HCT116 (cell line): ENCODE measurements at regions not wholly inside any gene's neighbourhood (a gene's known extent, or its start where the extent isn't known, plus 50 kb on each side); places are given as distances from the start of the nearest gene placed in this dataset.

Experiments
- CEBPB ChIP-seq: IDR thresholded peaks from 2 replicates; pipeline ENCODE4 v1.6.1; 2012; ENCODE audit warnings: low read depth
- CTCF ChIP-seq, 3 experiments: fragments of 200-600 bp in 1 of 3; sonication (generic) in 1 of 3; IDR thresholded peaks in 2 of 3; conservative IDR thresholded peaks in 1 of 3; 2 replicates each; pipeline ENCODE4 v1.5.1; 2012 to 2017; ENCODE audit warnings: low read depth in 2 of 3, low read length in 2 of 3, antibody characterized with exemption in 1 of 3, borderline replicate concordance in 1 of 3, control low read depth in 1 of 3, mild to moderate bottlenecking in 1 of 3, mixed read lengths in 1 of 3, mixed run types in 1 of 3, moderate library complexity in 1 of 3; ENCODE audit not compliant: insufficient read depth in 1 of 3
- EZH2 ChIP-seq: fragments of 200-600 bp; sonication (generic); IDR thresholded peaks from 2 replicates; pipeline ENCODE4 v1.6.1; 2017; ENCODE audit warnings: antibody characterized with exemption, mixed run types
- JUND ChIP-seq: IDR thresholded peaks from 2 replicates; pipeline ENCODE4 v1.6.1; 2012
- MAX ChIP-seq: IDR thresholded peaks from 2 replicates; pipeline ENCODE4 v1.6.1; 2012
- POLR2A ChIP-seq: IDR thresholded peaks from 2 replicates; pipeline ENCODE4 v1.7.0; 2011; ENCODE audit warnings: borderline replicate concordance; ENCODE audit not compliant: insufficient read depth, insufficient read length; ENCODE audit errors: extremely low read depth
- POLR2AphosphoS5 ChIP-seq: IDR thresholded peaks from 2 replicates; pipeline ENCODE4 v1.6.1; 2011; ENCODE audit warnings: mild to moderate bottlenecking, low read depth, low read length, moderate library complexity
- RAD21 ChIP-seq: IDR thresholded peaks from 2 replicates; pipeline ENCODE4 v1.6.1; 2012; ENCODE audit warnings: low read depth, mild to moderate bottlenecking
- REST ChIP-seq: IDR thresholded peaks from 2 replicates; pipeline ENCODE4 v1.6.1; 2012; ENCODE audit warnings: low read depth
- SIN3A ChIP-seq: IDR thresholded peaks from 2 replicates; pipeline ENCODE4 v1.6.1; 2012; ENCODE audit warnings: low read depth
- YY1 ChIP-seq: IDR thresholded peaks from 2 replicates; pipeline ENCODE4 v1.6.1; 2011; ENCODE audit warnings: low read length, low read depth, moderate library complexity, mild to moderate bottlenecking; ENCODE audit not compliant: insufficient replicate concordance; ENCODE audit errors: extremely low read depth
- ZBTB33 ChIP-seq: IDR thresholded peaks from 2 replicates; pipeline ENCODE4 v1.6.1; 2011; ENCODE audit warnings: mild to moderate bottlenecking, low read length, moderate library complexity; ENCODE audit not compliant: insufficient replicate concordance; ENCODE audit errors: extremely low read depth
- ZFX ChIP-seq: fragments of 450-650 bp; IDR thresholded peaks from 2 replicates; pipeline ENCODE4 v1.6.1; 2017
- ZNF274 ChIP-seq: fragments of 200-500 bp; sonication (Bioruptor generic); IDR thresholded peaks from 2 replicates; pipeline ENCODE4 v1.6.1; 2014; ENCODE audit warnings: mild to moderate bottlenecking, low read depth, low read length, inconsistent platforms

GRCh38 chr14:97993508-97994019 is 1196.4 kb downstream of the VRK1 start:
- TF ChIP-seq CTCF (IDR thresholded peaks at IDR 0.05 in 2 of 3, conservative IDR thresholded peaks at IDR 0.05 in 1 of 3; ENCODE audit: borderline replicate concordance in 1 of 3, insufficient read depth in 1 of 3, low read depth in 2 of 3, low read length in 2 of 3): no peak
- no peak for TF ChIP-seq MAX
- no peak for TF ChIP-seq EZH2
- no peak for TF ChIP-seq POLR2AphosphoS5
- TF ChIP-seq RAD21: no peak
- TF ChIP-seq POLR2A: no peak
- no peak for TF ChIP-seq SIN3A
- TF ChIP-seq YY1: no peak
- no peak for TF ChIP-seq JUND
- TF ChIP-seq ZFX: no peak
- no peak for TF ChIP-seq CEBPB
- TF ChIP-seq ZBTB33: no peak
- no peak for TF ChIP-seq REST
- TF ChIP-seq ZNF274: no peak
